NCI-H774 (cell line): ENCODE measurements at regions not wholly inside any gene's neighbourhood (a gene's known extent, or its start where the extent isn't known, plus 50 kb on each side); places are given as distances from the start of the nearest gene placed in this dataset.
"Not testable (repeated sequence)": the region's sequence is repeated elsewhere in the genome, so short reads cannot be mapped to it uniquely, and the experiment has no call there.

Source experiments
- DNase-seq: peaks from one replicate; lab custom pipeline; 2025; lab: John Stamatoyannopoulos, UW

- DNase-seq, result no peak
These were observed 444.8 kb downstream of the MAT2B start for GRCh38 chr5:163950248-163950647.

DNA sequence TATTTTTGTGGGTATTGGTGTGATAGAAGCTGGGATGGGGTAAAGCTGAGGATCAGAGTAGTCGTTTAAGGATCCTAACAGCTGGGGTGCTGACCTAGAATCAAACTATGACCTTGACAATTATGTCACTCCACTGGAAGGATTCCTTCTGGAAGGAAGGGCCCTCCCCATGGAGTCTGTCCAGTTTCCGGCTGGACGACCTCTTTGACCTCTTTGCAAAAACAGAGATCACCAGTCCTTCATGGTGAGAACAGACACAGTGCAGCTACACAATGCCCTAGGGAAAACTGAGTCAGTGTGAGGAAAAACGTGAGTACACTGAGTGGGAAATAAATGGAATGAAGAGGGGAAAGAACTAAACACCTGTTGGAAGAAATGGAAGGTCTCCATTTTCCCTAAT is 445.6 kb downstream of the MAT2B start:
- no peak for DNase-seq

- no peak for DNase-seq
These were observed 448.5 kb downstream of the MAT2B start for GRCh38 chr5:163953901-163954300.

GRCh38 chr5:163961230-163961629 is 455.8 kb downstream of the MAT2B start:
- not testable (repeated sequence) for DNase-seq

GRCh38 chr5:163963881-163964280 is 458.5 kb downstream of the MAT2B start:
- no peak for DNase-seq

- no peak for DNase-seq
These were observed 459.3 kb downstream of the MAT2B start for GRCh38 chr5:163964671-163965070.

GRCh38 chr5:163967268-163967667 is 461.8 kb downstream of the MAT2B start:
- DNase-seq, result no peak

DNA sequence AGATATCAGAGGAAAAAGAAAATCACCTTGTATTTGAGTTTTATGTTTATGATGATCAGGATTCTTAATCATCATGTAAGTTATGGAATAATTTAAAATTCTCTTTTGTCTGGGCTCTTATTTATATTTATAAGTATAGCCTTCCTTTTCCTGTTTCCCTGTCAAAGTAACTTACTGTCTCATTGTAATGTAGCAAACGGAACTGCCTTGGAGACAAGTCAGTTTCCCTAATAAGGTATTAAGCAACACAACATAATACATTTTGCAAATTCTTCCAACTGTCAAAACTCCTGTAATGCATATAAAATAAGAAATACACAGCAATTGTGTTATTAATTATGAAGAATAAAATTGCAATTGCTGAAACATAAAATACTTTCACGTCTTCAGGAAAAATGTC is 463.2 kb downstream of the MAT2B start:
- no peak for DNase-seq

GRCh38 chr5:163976696-163977095 is 471.3 kb downstream of the MAT2B start:
- DNase-seq, result no peak

- no peak for DNase-seq
These were observed 473.5 kb downstream of the MAT2B start for GRCh38 chr5:163978897-163979296.

- DNase-seq, result no peak
These were observed 483.1 kb downstream of the MAT2B start for GRCh38 chr5:163988566-163988965.

DNA sequence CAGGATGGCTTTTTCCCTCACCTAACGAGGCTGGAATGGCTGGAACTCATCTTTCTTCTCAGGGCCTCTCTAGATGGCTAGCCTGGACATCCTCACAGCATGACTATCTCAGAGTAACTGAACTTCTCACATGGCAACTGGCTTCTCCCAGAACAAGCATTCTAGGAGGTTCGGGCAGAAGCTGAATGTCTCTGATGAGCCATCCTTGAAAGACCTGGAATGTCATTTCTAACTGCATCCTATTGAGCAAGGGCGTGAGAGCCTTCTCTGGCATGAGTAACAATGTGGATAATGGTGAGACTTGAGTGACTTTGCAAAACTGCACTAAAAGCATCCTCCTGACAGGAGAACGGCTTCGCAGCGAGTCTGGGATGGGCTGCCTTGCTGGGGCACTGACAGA is 487.7 kb downstream of the MAT2B start:
- no peak for DNase-seq

DNA sequence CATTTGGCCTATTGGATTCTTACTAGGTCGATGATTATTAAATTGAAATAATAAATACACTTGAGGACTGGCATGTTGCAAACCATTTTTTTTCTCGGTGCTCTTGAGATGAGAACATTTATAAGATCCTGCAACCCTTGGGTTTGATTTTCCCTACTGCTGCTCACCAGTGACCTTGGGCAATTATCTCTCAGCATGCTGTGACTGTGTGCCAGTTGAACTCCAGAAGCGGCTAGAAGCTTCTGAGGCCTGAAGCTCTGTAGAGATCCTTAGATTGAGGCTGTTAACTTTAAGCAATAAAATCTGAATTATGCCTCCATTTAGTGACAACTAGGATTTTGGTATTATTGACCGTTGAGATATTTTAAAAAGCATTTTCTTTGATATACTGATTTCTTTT is 489.8 kb downstream of the MAT2B start:
- no peak for DNase-seq

- DNase-seq, result no peak
These were observed 492.5 kb downstream of the MAT2B start for GRCh38 chr5:163997965-163998364.

DNA sequence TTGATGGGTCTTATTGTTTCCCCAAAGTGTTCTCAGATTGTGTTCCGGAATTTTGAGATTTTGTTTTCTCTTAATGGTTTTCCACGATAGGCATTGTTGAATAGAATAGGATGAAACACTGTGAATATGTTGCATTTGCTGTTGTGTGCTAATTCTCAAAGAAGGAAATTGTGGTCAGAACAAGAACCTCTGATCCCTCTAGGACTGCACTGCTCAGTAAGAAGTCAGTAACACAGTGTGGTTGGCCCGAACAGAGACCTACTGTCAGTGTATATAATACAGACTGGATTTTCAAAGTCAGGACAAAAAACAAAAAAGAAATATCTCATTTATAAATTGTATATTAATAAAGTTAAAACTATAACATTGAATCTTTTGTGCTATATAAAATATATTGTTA is 494.8 kb downstream of the MAT2B start:
- DNase-seq, result no peak

- no peak for DNase-seq
These were observed 495.4 kb downstream of the MAT2B start for GRCh38 chr5:164000819-164001218.

- DNase-seq, result no peak
These were observed 496.8 kb downstream of the MAT2B start for GRCh38 chr5:164002214-164002613.

GRCh38 chr5:164002628-164003027 is 497.2 kb downstream of the MAT2B start:
- DNase-seq, result no peak

- no peak for DNase-seq
These were observed 499.7 kb downstream of the MAT2B start for GRCh38 chr5:164005071-164005470.

GRCh38 chr5:164007064-164007463 is 501.6 kb downstream of the MAT2B start:
- no peak for DNase-seq

- no peak for DNase-seq
These were observed 504.2 kb downstream of the MAT2B start for GRCh38 chr5:164009621-164010020.

DNA sequence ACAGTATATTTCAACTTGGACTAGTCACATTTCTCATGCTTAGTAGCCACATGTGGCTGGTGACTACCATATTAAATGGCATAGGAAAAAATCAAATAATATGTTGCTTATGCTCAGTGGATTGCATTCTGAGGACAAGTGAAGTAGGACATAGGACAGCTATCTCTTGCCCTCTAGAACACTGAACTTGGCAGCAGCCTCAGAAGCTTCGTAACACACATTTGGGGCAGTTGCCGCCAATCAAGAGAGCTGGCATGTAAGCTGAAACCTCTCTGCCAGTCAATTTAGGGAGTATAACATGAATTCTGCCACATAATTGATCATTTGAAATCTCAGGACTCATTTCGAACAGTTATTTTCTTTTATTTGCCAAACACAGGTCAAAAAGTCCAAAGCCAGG is 505.5 kb downstream of the MAT2B start:
- no peak for DNase-seq

DNA sequence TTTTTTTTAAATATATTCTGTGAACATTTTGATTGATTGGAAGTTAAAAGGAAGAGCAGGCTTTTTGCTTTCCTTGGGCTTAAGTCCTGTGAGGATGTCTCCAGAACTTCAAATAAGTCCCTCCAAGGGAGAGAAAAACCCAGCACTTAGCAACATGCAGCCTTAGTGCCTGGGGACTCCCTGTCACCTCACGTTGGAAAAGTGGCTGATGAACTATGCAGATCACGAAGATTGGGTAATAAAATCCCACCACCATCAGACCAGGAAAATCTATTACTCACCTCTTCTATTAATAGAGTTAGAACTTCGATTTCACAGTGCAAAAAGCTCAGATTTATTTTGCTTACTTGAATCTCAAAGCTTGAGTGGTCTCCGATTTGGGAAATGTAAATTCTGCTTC is 507.0 kb downstream of the MAT2B start:
- DNase-seq, result no peak

- peak; percentile 5 for DNase-seq
These were observed 507.8 kb downstream of the MAT2B start for GRCh38 chr5:164013077-164013670.

GRCh38 chr5:164020116-164020515 is 514.7 kb downstream of the MAT2B start:
- DNase-seq, result no peak
